ENCODE measurements at regions not wholly inside any gene's neighbourhood (a gene's known extent, or its start where the extent isn't known, plus 50 kb on each side); places are given as distances from the start of the nearest gene placed in this dataset.

DNA sequence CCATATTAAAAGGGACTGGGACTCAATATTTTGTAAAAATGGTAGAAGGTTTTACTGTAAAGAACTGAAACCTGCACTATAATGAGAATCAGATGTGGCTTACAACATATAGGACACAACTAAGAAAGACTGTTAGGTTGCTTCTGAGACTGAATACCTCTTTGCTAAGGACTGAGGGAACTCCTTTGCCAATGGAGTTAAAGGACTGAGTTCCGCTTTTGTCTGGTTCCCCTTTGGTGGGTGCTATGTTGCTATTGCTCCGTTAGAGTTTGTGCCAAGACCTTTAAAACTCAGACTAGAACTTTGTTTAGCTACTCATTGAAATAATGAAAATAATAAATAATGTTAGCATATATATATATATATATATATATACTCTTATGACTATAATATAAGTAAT, 147.8 kb upstream of the KCNMB2 start:
- H3K27me3 ChIP-seq (ENCODE audit: control insufficient read depth, low read length), result no peaks in the 10 kb centered on the region
- H3K36me3 ChIP-seq (ENCODE audit: control insufficient read depth, low read length), result no peaks in the 10 kb centered on the region
- H3K27ac ChIP-seq (ENCODE audit: low read depth, low read length), result no peak overlapping the region
- TF ChIP-seq, protein P1, sequence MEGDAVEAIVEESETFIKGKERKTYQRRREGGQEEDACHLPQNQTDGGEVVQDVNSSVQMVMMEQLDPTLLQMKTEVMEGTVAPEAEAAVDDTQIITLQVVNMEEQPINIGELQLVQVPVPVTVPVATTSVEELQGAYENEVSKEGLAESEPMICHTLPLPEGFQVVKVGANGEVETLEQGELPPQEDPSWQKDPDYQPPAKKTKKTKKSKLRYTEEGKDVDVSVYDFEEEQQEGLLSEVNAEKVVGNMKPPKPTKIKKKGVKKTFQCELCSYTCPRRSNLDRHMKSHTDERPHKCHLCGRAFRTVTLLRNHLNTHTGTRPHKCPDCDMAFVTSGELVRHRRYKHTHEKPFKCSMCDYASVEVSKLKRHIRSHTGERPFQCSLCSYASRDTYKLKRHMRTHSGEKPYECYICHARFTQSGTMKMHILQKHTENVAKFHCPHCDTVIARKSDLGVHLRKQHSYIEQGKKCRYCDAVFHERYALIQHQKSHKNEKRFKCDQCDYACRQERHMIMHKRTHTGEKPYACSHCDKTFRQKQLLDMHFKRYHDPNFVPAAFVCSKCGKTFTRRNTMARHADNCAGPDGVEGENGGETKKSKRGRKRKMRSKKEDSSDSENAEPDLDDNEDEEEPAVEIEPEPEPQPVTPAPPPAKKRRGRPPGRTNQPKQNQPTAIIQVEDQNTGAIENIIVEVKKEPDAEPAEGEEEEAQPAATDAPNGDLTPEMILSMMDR (IDR thresholded peaks at IDR 0.05; ENCODE audit: low read depth, low read length, poor library complexity, severe bottlenecking), result no peak
- TF ChIP-seq EZH2phosphoT487 (IDR thresholded peaks at IDR 0.05; ENCODE audit: borderline replicate concordance, low read length), result no peak
- H3K9me3 ChIP-seq (ENCODE audit: control insufficient read depth, insufficient read depth, low read length), result no peaks in the 10 kb centered on the region
- H3K4me1 ChIP-seq (ENCODE audit: control insufficient read depth, low read length), result no peaks in the 10 kb centered on the region
- H3K4me3 ChIP-seq (ENCODE audit: low read length), result no peak overlapping the region
- no peaks in the 10 kb centered on the region for H3F3A ChIP-seq (ENCODE audit: control insufficient read depth, insufficient read depth)
- no peaks in the 10 kb centered on the region for H3K9me2 ChIP-seq (replicated peaks; ENCODE audit: control insufficient read depth, low read length)
- no peaks in the 10 kb centered on the region for H4K20me1 ChIP-seq (ENCODE audit: control insufficient read depth, insufficient read depth, low read depth, low read length)
- H3K4me2 ChIP-seq (ENCODE audit: low read length), result no peak overlapping the region
- H3K79me2 ChIP-seq (ENCODE audit: control insufficient read depth, low read length), result no peaks in the 10 kb centered on the region

DNA sequence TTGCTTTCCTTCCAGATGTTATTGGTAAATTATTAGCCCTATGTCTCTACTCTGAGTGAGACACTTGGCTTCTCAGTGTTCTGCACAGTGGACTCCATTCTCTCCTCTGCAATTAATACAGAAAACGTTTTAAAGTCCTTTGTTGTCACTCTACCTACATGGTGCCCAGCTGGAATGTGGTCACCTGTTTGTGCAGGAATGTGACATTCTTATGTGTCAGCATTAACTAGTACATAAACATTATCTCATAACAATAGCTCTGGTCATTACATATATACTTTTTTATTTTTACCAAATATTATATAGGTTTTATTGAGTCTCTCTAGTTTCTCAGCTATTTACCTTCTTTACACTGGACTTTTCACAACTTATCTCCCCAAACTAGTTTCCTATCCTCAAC, 147.0 kb upstream of the KCNMB2 start:
- Histone ChIP-seq H3K4me1 (ENCODE audit: control insufficient read depth, low read length) (no peaks in the 10 kb centered on the region), H3F3A (ENCODE audit: control insufficient read depth, insufficient read depth) (no peaks in the 10 kb centered on the region), H3K4me3 (ENCODE audit: low read length) (no peak overlapping the region), H3K27ac (ENCODE audit: low read depth, low read length) (no peak overlapping the region), H3K79me2 (ENCODE audit: control insufficient read depth, low read length) (no peaks in the 10 kb centered on the region), H3K27me3 (ENCODE audit: control insufficient read depth, low read length) (no peaks in the 10 kb centered on the region), H4K20me1 (ENCODE audit: control insufficient read depth, insufficient read depth, low read depth, low read length) (no peaks in the 10 kb centered on the region), H3K4me2 (ENCODE audit: low read length) (no peak overlapping the region), H3K9me3 (ENCODE audit: control insufficient read depth, insufficient read depth, low read length) (no peaks in the 10 kb centered on the region), H3K9me2 (replicated peaks; ENCODE audit: control insufficient read depth, low read length) (no peaks in the 10 kb centered on the region), H3K36me3 (ENCODE audit: control insufficient read depth, low read length) (no peaks in the 10 kb centered on the region)
- TF ChIP-seq EZH2phosphoT487 (IDR thresholded peaks at IDR 0.05; ENCODE audit: borderline replicate concordance, low read length), result no peak
- TF ChIP-seq, protein P1 (IDR thresholded peaks at IDR 0.05; ENCODE audit: low read depth, low read length, poor library complexity, severe bottlenecking), result no peak

DNA sequence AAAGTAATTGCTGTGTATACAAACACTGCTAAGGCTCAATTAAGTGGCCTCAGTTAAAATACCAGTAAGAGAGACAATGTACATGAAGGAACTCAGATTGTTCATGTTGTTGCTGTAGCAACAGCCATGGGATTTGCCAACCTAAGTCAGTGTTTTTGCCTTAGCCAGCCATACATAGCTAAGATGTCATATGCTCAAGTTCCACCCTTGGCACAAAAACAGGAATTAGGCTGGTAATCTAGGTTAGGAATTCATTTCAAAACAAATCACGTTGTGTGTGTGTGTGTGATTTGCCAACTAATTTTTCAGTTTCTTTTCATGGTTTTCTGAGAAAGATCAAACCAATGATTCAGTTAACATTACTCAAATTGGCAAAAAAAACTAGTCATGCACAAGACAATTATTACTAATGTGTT, 143.7 kb upstream of the KCNMB2 start:
- no peak overlapping the region for H3K4me2 ChIP-seq (ENCODE audit: low read length)
- H3F3A ChIP-seq (ENCODE audit: control insufficient read depth, insufficient read depth), result no peaks in the 10 kb centered on the region
- H3K9me2 ChIP-seq (replicated peaks; ENCODE audit: control insufficient read depth, low read length), result no peaks in the 10 kb centered on the region
- no peaks in the 10 kb centered on the region for H4K20me1 ChIP-seq (ENCODE audit: control insufficient read depth, insufficient read depth, low read depth, low read length)
- H3K4me3 ChIP-seq (ENCODE audit: low read length), result no peak overlapping the region
- no peaks in the 10 kb centered on the region for H3K9me3 ChIP-seq (ENCODE audit: control insufficient read depth, insufficient read depth, low read length)
- H3K4me1 ChIP-seq (ENCODE audit: control insufficient read depth, low read length), result no peaks in the 10 kb centered on the region
- TF ChIP-seq EZH2phosphoT487 (IDR thresholded peaks at IDR 0.05; ENCODE audit: borderline replicate concordance, low read length), result no peak
- TF ChIP-seq, protein P1 (IDR thresholded peaks at IDR 0.05; ENCODE audit: low read depth, low read length, poor library complexity, severe bottlenecking), result no peak
- H3K79me2 ChIP-seq (ENCODE audit: control insufficient read depth, low read length), result no peaks in the 10 kb centered on the region
- H3K27me3 ChIP-seq (ENCODE audit: control insufficient read depth, low read length), result no peaks in the 10 kb centered on the region
- H3K27ac ChIP-seq (ENCODE audit: low read depth, low read length), result no peak overlapping the region
- H3K36me3 ChIP-seq (ENCODE audit: control insufficient read depth, low read length), result no peaks in the 10 kb centered on the region

DNA sequence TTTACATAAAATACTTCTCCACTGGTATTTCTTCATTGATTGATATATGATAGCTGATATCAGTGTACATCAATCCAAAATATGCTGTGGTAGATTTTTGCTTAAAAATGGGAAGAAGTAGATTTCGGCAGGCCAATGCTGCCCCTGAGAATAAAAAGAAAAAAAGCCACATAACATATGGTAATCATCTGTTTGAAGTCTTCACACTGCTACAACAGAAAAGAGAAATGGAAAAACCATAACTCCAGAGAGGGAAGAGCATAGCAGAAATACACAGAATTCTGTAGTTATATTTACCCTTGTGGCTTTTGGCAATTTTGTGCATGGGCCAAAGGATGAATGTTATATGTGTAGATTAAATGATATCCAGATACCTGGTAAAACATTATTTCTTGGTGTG, 143.1 kb upstream of the KCNMB2 start:
- H3K36me3 ChIP-seq (ENCODE audit: control insufficient read depth, low read length), result no peaks in the 10 kb centered on the region
- TF ChIP-seq, protein P1 (IDR thresholded peaks at IDR 0.05; ENCODE audit: low read depth, low read length, poor library complexity, severe bottlenecking), result no peak
- TF ChIP-seq EZH2phosphoT487 (IDR thresholded peaks at IDR 0.05; ENCODE audit: borderline replicate concordance, low read length), result no peak
- no peaks in the 10 kb centered on the region for H3F3A ChIP-seq (ENCODE audit: control insufficient read depth, insufficient read depth)
- no peaks in the 10 kb centered on the region for H3K79me2 ChIP-seq (ENCODE audit: control insufficient read depth, low read length)
- H3K4me2 ChIP-seq (ENCODE audit: low read length), result no peak overlapping the region
- H3K27ac ChIP-seq (ENCODE audit: low read depth, low read length), result no peak overlapping the region
- H3K9me2 ChIP-seq (replicated peaks; ENCODE audit: control insufficient read depth, low read length), result no peaks in the 10 kb centered on the region
- no peaks in the 10 kb centered on the region for H4K20me1 ChIP-seq (ENCODE audit: control insufficient read depth, insufficient read depth, low read depth, low read length)
- no peak overlapping the region for H3K4me3 ChIP-seq (ENCODE audit: low read length)
- no peaks in the 10 kb centered on the region for H3K9me3 ChIP-seq (ENCODE audit: control insufficient read depth, insufficient read depth, low read length)
- H3K27me3 ChIP-seq (ENCODE audit: control insufficient read depth, low read length), result no peaks in the 10 kb centered on the region
- no peaks in the 10 kb centered on the region for H3K4me1 ChIP-seq (ENCODE audit: control insufficient read depth, low read length)
